HK-2 (cell line): ENCODE measurements at regions not wholly inside any gene's neighbourhood (a gene's known extent, or its start where the extent isn't known, plus 50 kb on each side); places are given as distances from the start of the nearest gene placed in this dataset.
"Not testable (repeated sequence)": the region's sequence is repeated elsewhere in the genome, so short reads cannot be mapped to it uniquely, and the experiment has no call there.

Experiments
- DNase-seq: peaks from one replicate; pipeline ENCODE4 v3.0.0-alpha.2; 2018; ENCODE audit not compliant: unreplicated experiment

GRCh38 chrX:86887341-86887740, 630.3 kb upstream of the KLHL4 start:
- DNase-seq = no peak

DNA sequence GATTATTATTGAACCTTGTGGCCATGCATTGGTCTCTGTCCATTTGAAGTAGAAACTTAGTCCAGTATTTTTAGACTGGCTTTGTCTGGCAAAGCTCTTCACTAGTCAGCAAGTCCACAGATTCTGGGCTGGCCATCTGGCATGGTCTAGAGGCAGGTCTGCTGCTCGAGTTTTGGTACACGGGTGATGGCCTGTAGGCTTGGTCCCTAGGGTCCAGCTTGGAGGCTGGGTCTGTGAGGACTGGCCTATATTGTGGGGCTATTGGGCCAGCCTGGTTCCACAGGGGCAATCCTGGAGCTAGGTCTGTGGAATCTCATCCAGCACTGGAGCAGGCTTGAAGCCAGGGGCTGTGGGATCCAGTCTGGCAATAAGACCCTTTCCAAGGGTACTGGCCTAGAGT, 607.6 kb upstream of the KLHL4 start:
- DNase-seq = no peak

DNA sequence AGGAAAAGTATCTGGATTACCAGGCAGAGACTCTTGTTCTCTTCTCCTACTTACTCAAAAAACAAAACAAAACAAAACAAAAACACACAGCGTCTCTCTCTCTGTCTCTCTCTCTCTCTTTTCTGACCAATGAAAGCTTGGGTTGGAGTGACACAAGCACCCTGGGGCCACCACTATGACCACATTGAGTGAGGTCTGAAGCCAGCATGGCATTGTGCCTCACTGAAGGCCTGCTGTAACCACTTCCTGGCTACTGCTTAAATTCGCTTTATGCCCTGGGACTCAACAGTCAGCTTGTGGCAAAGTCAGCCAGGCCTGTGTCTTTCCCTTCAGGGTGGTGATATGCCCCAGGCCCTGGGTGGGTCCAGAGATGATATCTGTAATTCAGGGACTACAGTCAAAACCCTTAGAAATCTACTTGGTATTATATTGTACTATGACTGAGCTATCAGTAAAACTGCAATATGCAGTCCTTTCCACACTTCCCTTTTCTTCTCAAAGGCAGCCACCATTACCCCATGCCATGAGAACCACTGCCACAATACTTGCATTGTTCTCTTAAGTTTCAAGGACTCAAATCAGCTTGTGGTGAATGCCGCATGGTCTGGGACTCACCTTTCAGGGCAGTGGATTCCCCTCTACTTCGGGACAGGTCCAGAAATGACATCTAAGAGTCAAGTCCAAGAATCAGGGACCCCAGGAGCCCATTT, 606.8 kb upstream of the KLHL4 start:
- DNase-seq = no peak

DNA sequence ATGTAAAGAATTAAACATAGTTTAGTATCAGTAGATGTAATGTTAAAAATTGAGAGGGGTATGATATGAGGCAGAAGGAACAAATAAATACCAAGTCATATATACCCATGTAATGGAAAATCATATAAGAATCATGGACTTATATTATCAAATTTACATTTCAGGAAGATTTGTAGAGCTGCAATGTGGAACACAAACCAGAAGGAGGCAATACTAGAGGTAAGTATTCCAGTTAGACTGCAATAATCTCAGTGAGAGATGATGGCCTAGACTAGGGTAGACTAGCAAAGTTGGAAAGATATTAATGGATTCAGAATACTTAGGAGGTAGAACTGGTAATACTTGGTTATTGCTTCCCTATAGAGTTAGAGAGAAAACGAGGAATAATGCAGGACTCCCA, 603.0 kb upstream of the KLHL4 start:
- no peak for DNase-seq

- no peak for DNase-seq
Measured at GRCh38 chrX:86917959-86918358, 599.6 kb upstream of the KLHL4 start.

DNA sequence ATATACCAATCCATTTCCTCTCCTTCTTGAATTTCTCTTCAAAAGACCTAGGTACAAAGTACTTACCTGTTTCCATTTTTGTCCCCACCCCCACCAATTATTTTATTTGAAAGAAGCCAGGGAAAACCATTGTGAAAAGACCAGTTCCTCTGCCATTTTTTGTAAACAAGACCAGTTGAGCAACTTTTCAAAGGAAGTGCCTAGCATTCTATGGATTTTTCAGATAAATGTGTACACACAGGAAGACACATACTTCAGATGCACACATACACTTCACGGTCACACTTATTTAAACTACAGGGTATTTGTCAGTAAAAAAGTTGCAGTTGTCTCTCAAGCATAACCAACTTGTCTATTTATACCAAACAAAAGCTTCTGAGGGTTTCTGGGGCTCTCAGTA, 587.2 kb upstream of the KLHL4 start:
- DNase-seq = no peak

DNA sequence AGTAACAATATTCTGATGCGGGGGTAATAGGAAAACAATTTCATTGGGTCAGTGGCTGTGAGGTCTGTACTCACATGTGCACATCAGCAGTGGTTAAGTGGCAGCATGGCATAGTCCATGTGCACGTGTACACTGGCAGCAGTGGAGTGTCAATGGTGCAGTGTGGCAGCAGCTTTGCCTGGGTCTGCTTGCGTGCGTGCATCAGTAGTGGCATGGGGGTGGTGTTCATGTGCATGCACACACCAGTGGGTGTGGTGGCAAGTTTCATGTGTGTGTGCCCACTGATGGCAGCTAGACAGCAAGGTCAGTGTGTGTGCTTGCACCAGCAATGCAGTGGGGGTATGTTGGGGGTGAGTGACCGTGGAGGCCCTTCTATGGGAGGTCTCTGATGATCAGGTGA, 581.6 kb upstream of the KLHL4 start:
- DNase-seq = no peak

- peak; percentile 5 for DNase-seq
Measured at GRCh38 chrX:86946569-86946968, 571.0 kb upstream of the KLHL4 start.

DNA sequence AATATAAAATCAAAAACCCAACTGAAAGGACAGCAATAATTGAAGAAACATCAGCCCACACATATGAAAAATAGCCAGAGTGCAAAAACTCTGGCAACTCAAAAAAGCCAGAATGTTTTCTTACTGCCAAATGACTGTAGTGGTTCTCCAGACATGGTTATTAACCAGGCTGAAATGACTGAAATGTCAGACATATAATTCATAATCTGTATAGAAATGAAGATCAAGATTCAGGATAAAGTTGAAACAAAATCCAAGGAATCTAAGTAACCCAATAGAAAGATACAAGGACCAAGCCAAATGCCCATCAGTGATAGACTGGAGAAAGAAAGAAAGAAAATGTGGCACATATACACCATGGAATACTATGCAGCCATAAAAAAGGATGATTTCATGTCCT, 553.3 kb upstream of the KLHL4 start:
- DNase-seq = no peak

- no peak for DNase-seq
Measured at GRCh38 chrX:86981326-86981879, 536.2 kb upstream of the KLHL4 start.

GRCh38 chrX:86987351-86987750, 530.3 kb upstream of the KLHL4 start:
- not testable (repeated sequence) for DNase-seq

GRCh38 chrX:87003031-87003430, 514.6 kb upstream of the KLHL4 start:
- DNase-seq = no peak

DNA sequence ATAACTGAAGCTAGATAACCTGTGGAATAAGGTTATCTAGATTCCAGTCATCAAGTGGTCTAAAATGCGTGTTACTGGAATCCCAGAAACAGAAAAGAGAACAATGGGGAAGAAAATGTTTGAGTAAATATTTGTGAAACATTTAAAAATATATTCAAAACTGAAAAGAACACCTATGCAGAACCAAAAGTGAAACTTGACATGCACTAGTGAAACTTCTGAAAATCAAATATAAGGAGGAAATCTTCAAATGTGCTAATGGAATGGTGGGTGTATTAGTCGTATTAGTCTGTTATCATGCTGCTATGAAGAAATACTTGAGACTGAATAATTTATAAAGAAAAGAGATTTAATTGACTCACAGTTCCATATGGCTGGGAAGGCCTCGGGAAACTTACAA, 512.4 kb upstream of the KLHL4 start:
- DNase-seq = no peak

GRCh38 chrX:87005885-87006284, 511.7 kb upstream of the KLHL4 start:
- DNase-seq = no peak

GRCh38 chrX:87006561-87006960, 511.0 kb upstream of the KLHL4 start:
- no peak for DNase-seq

GRCh38 chrX:87017210-87017609, 500.4 kb upstream of the KLHL4 start:
- no peak for DNase-seq

DNA sequence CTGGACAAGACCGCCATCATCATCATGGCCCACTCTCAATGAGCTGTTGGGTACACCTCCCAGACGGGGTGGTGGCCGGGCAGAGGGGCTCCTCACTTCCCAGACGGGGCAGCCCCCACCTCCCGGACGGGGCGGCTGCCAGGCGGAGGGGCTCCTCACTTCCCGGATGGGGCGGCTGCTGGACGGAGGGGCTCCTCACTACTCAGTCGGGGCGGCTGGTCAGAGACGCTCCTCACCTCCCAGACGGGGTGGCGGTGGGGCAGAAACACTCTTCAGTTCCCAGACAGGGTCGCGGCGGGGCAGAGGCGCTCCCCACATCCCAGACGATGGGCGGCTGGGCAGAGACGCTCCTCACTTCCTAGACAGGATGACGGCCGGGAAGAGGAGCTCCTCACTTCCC, 484.5 kb upstream of the KLHL4 start:
- not testable (repeated sequence) for DNase-seq

- DNase-seq = no peak
Measured at GRCh38 chrX:87045352-87045751, 472.2 kb upstream of the KLHL4 start.

- no peak for DNase-seq
Measured at GRCh38 chrX:87049567-87049966, 468.0 kb upstream of the KLHL4 start.

DNA sequence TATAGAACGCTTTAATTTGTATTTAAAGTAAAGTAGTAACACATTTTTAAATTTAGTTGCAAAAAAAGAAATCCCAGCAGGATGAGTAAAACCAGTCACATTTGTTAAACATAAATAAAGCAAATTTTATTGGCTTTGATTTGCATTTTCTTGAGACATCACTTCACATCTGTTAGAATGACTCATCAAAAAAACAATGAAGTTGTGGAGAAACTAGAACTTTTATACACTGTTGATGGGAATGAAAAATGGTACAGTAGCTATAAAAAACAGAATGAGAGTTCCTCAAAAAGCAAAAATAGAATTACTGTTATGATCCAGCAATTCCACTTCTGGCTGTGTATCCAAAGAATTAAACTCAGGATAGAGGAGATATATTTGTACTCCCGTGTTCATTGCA, 454.0 kb upstream of the KLHL4 start:
- DNase-seq = no peak

- no peak for DNase-seq
Measured at GRCh38 chrX:87064502-87064901, 453.1 kb upstream of the KLHL4 start.

GRCh38 chrX:87067795-87068369, 449.7 kb upstream of the KLHL4 start:
- no peak for DNase-seq

DNA sequence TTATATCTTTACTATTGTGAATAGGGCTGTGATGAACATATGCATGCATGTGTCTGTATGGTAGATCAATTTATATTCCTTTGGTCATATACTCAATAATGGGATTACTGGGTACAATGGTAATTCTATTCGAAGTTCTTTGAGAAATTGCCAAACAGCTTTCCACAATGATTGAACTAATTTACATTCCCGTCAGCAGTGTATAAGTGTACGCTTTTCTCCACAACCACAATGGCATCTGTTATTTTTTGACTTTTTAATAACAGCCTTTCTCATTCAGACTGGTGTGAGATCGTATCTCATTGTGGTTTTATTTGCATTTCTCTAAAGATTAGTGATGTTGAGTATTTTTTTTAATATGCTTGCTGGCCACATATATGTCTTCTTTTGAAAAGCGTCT, 439.4 kb upstream of the KLHL4 start:
- DNase-seq = no peak

GRCh38 chrX:87098477-87098876, 419.1 kb upstream of the KLHL4 start:
- no peak for DNase-seq
